GM23338 (cell line): ENCODE measurements at regions not wholly inside any gene's neighbourhood (a gene's known extent, or its start where the extent isn't known, plus 50 kb on each side); places are given as distances from the start of the nearest gene placed in this dataset.

ENCODE experiments used
- ATAC-seq: fragments of 200-7000 bp; cut with Tn5 transposase; 3 replicates; pipeline ENCODE4 v1.9.1; 2020
- DNase-seq: peaks from one replicate; pipeline ENCODE4 v3.0.0-alpha.2; 2015; ENCODE audit warnings: low spot score
- H2AFZ ChIP-seq: fragments of 200-600 bp; sonication (generic); 2 replicates; pipeline ENCODE4 v1.8.0; 2016; ENCODE audit warnings: antibody characterized with exemption, mild to moderate bottlenecking, moderate library complexity
- H3F3A ChIP-seq: fragments of 200-600 bp; sonication (generic); replicated peaks from 2 replicates; pipeline ENCODE4 v1.8.0; 2017; ENCODE audit warnings: antibody characterized with exemption, mixed run types, low read depth
- H3K27ac ChIP-seq: fragments of 200-600 bp; sonication (generic); 2 replicates; pipeline ENCODE4 v1.6.1; 2016; ENCODE audit warnings: low read depth
- H3K27me3 ChIP-seq: fragments of 200-600 bp; sonication (generic); 2 replicates; pipeline ENCODE4 v1.8.0; 2016; ENCODE audit warnings: mild to moderate bottlenecking, mixed run types, moderate library complexity; ENCODE audit not compliant: insufficient read depth
- H3K36me3 ChIP-seq: fragments of 200-600 bp; sonication (generic); 2 replicates; pipeline ENCODE4 v1.8.0; 2016; ENCODE audit warnings: mild to moderate bottlenecking; ENCODE audit not compliant: insufficient read depth
- H3K4me1 ChIP-seq: fragments of 200-600 bp; sonication (generic); 2 replicates; pipeline ENCODE4 v1.8.0; 2016; ENCODE audit warnings: mild to moderate bottlenecking, moderate library complexity; ENCODE audit not compliant: insufficient read depth
- H3K4me2 ChIP-seq: fragments of 200-600 bp; sonication (generic); 2 replicates; pipeline ENCODE4 v1.7.1; 2017; ENCODE audit warnings: mixed run types
- H3K4me3 ChIP-seq: fragments of 200-600 bp; sonication (generic); 2 replicates; pipeline ENCODE4 v1.6.1; 2016; ENCODE audit warnings: mixed run types
- H3K79me2 ChIP-seq: fragments of 200-600 bp; sonication (generic); replicated peaks from 2 replicates; pipeline ENCODE4 v1.8.0; 2017; ENCODE audit warnings: mild to moderate bottlenecking; ENCODE audit not compliant: insufficient read depth
- H3K9me2 ChIP-seq: fragments of 200-600 bp; sonication (generic); 2 replicates; pipeline ENCODE4 v1.8.0; 2017; ENCODE audit not compliant: insufficient read depth
- H4K20me1 ChIP-seq: fragments of 200-600 bp; sonication (generic); replicated peaks from 2 replicates; pipeline ENCODE4 v1.8.0; 2017; ENCODE audit warnings: mild to moderate bottlenecking; ENCODE audit not compliant: insufficient read depth
- H3K27ac Mint-ChIP-seq: 2 replicates; pipeline ENCODE4 v1.8.0; 2020; ENCODE audit warnings: inconsistent platforms, mild to moderate bottlenecking, moderate library complexity, mixed read lengths
- H3K27me3 Mint-ChIP-seq: 3 replicates; pipeline ENCODE4 v1.8.0; 2022; ENCODE audit warnings: low read depth, mild to moderate bottlenecking, moderate library complexity, mixed read lengths, inconsistent platforms; ENCODE audit not compliant: insufficient read depth, poor library complexity
- H3K36me3 Mint-ChIP-seq: 3 replicates; pipeline ENCODE4 v1.8.0; 2021; ENCODE audit warnings: low read depth, mild to moderate bottlenecking, inconsistent platforms, moderate library complexity, mixed read lengths
- H3K4me1 Mint-ChIP-seq: 3 replicates; pipeline ENCODE4 v1.8.0; 2020; ENCODE audit warnings: mild to moderate bottlenecking, inconsistent platforms, mixed read lengths
- H3K4me3 Mint-ChIP-seq: 3 replicates; pipeline ENCODE4 v1.8.0; 2021; ENCODE audit warnings: moderate library complexity, mild to moderate bottlenecking, inconsistent platforms, mixed read lengths
- H3K9me3 Mint-ChIP-seq: 3 replicates; pipeline ENCODE4 v1.8.0; 2020; ENCODE audit warnings: moderate library complexity, mild to moderate bottlenecking, inconsistent platforms, mixed read lengths
- CREB1 ChIP-seq: fragments of 250-450 bp; sonication (Bioruptor Pico); IDR thresholded peaks from 2 replicates; pipeline ENCODE4 v1.5.0; 2020; ENCODE audit warnings: low read depth, mild to moderate bottlenecking, moderate library complexity
- EZH2 ChIP-seq: fragments of 200-600 bp; sonication (generic); IDR thresholded peaks from one replicate; pipeline ENCODE4 v1.8.0; 2017; ENCODE audit warnings: antibody characterized with exemption, mild to moderate bottlenecking, low read depth; ENCODE audit not compliant: unreplicated experiment
- POLR2AphosphoS5 ChIP-seq: IDR thresholded peaks from 2 replicates; pipeline ENCODE4 v1.6.1; 2016; ENCODE audit warnings: antibody characterized with exemption, low read depth
- STAT1 ChIP-seq: IDR thresholded peaks from one replicate; pipeline ENCODE4 v1.6.1; 2016; ENCODE audit warnings: antibody characterized with exemption; ENCODE audit not compliant: unreplicated experiment
- ZNF331 ChIP-seq: fragments of 250-450 bp; sonication (Bioruptor Pico); IDR thresholded peaks from 2 replicates; pipeline ENCODE4 v1.5.0; 2020; ENCODE audit warnings: low read depth, mild to moderate bottlenecking, moderate library complexity
- TF ChIP-seq, protein P1 (sequence below): fragments of 250-450 bp; sonication (Bioruptor Pico); IDR thresholded peaks from 2 replicates; pipeline ENCODE4 v1.5.0; 2020; ENCODE audit warnings: mild to moderate bottlenecking, moderate library complexity
- TF ChIP-seq, protein P2 (sequence below), 2 experiments: fragments of 200-600 bp in 1 of 2; sonication (generic) in 1 of 2; conservative IDR thresholded peaks; 2 replicates each; pipeline versions ENCODE4 v1.5.1 to v1.6.1; 2016 to 2017; ENCODE audit warnings: antibody characterized with exemption in 2 of 2, low read depth in 2 of 2, mild to moderate bottlenecking in 2 of 2, moderate library complexity in 1 of 2

DNA sequence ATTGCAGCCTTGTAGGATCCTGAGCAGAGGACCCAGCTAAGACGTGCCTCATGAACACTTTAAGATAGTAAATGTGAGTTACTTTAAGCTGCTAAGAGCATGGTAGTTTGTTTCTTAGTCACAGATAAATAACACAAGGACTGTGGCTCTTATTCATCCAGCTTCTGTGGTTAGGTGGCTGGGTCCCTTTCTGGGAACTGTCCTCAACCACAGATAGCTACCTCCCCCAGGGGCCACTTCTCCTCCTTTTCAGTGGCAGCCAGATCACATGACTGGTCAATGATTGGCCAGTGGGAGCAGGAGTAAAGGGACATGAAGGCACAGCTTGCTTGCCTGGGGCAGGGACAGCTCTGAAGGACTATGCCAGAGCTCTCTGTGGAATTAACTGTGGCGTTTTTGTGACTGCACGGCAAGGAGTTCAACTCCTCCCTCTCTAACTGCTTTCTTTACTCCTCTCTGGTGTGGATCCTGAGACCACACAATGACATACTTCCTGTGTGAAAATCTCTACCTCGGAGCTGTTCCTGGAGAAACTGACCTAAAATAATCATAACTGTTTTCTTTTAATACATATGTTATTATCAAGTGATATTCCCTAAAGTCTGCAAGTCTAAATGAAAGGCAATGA is 76.5 kb downstream of the NRN1 start (continued):
- TF ChIP-seq, protein P1, sequence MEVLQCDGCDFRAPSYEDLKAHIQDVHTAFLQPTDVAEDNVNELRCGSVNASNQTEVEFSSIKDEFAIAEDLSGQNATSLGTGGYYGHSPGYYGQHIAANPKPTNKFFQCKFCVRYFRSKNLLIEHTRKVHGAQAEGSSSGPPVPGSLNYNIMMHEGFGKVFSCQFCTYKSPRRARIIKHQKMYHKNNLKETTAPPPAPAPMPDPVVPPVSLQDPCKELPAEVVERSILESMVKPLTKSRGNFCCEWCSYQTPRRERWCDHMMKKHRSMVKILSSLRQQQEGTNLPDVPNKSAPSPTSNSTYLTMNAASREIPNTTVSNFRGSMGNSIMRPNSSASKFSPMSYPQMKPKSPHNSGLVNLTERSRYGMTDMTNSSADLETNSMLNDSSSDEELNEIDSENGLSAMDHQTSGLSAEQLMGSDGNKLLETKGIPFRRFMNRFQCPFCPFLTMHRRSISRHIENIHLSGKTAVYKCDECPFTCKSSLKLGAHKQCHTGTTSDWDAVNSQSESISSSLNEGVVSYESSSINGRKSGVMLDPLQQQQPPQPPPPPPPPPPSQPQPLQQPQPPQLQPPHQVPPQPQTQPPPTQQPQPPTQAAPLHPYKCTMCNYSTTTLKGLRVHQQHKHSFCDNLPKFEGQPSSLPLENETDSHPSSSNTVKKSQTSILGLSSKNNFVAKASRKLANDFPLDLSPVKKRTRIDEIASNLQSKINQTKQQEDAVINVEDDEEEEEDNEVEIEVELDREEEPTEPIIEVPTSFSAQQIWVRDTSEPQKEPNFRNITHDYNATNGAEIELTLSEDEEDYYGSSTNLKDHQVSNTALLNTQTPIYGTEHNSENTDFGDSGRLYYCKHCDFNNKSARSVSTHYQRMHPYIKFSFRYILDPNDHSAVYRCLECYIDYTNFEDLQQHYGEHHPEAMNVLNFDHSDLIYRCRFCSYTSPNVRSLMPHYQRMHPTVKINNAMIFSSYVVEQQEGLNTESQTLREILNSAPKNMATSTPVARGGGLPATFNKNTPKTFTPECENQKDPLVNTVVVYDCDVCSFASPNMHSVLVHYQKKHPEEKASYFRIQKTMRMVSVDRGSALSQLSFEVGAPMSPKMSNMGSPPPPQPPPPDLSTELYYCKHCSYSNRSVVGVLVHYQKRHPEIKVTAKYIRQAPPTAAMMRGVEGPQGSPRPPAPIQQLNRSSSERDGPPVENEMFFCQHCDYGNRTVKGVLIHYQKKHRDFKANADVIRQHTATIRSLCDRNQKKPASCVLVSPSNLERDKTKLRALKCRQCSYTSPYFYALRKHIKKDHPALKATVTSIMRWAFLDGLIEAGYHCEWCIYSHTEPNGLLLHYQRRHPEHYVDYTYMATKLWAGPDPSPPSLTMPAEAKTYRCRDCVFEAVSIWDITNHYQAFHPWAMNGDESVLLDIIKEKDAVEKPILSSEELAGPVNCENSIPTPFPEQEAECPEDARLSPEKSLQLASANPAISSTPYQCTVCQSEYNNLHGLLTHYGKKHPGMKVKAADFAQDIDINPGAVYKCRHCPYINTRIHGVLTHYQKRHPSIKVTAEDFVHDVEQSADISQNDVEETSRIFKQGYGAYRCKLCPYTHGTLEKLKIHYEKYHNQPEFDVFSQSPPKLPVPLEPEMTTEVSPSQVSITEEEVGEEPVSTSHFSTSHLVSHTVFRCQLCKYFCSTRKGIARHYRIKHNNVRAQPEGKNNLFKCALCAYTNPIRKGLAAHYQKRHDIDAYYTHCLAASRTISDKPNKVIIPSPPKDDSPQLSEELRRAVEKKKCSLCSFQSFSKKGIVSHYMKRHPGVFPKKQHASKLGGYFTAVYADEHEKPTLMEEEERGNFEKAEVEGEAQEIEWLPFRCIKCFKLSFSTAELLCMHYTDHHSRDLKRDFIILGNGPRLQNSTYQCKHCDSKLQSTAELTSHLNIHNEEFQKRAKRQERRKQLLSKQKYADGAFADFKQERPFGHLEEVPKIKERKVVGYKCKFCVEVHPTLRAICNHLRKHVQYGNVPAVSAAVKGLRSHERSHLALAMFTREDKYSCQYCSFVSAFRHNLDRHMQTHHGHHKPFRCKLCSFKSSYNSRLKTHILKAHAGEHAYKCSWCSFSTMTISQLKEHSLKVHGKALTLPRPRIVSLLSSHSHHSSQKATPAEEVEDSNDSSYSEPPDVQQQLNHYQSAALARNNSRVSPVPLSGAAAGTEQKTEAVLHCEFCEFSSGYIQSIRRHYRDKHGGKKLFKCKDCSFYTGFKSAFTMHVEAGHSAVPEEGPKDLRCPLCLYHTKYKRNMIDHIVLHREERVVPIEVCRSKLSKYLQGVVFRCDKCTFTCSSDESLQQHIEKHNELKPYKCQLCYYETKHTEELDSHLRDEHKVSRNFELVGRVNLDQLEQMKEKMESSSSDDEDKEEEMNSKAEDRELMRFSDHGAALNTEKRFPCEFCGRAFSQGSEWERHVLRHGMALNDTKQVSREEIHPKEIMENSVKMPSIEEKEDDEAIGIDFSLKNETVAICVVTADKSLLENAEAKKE: no peak
- TF ChIP-seq CREB1: no peak
- TF ChIP-seq ZNF331: no peak

DNA sequence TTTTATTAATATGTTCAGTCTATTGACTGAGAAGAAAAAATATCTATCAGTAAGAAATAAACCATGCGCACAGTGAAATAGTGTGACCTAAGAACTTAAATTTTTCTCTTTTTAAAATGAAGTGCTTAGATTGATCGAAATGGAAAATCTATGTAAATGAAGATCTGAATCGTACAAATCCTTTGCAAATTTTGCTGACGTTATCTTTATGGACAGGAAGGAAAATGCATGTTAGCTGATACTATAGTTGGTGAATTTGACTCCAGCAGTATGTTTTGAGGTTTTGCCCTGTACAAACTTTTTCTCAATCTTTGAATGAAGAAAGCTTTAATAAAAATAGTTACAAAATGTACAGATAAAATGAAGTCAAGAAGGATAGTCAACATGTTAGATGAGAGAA is 82.9 kb downstream of the NRN1 start:
- ATAC-seq (no peak), DNase-seq (no peak)
- H3K27ac ChIP-seq: no peak overlapping the region
- H3K4me3 Mint-ChIP-seq: no peak overlapping the region
- peaks cover 4% of the 10 kb centered on the region; the same call in 1 of the 2 replicates for H3K4me1 ChIP-seq
- H3K9me2 ChIP-seq: 0 out of 2 replicates have a peak, but pooled peaks cover 2% of the 10 kb centered on the region
- H3K27ac Mint-ChIP-seq: no peak overlapping the region
- H4K20me1 ChIP-seq: no peaks in the 10 kb centered on the region
- H3K27me3 Mint-ChIP-seq: peaks cover 2% of the 10 kb centered on the region
- H3K4me2 ChIP-seq: no peak overlapping the region
- no peaks in the 10 kb centered on the region for H3K27me3 ChIP-seq
- no peak overlapping the region for H3K4me3 ChIP-seq
- no peaks in the 10 kb centered on the region for H3K36me3 Mint-ChIP-seq
- no peaks in the 10 kb centered on the region for H3F3A ChIP-seq
- H3K36me3 ChIP-seq: no peaks in the 10 kb centered on the region
- H3K4me1 Mint-ChIP-seq: no peaks in the 10 kb centered on the region; the same call in 2 of the 3 replicates
- H3K79me2 ChIP-seq: no peaks in the 10 kb centered on the region
- peaks cover 7% of the 10 kb centered on the region; the same call in 2 of the 3 replicates for H3K9me3 Mint-ChIP-seq
- no peak overlapping the region for H2AFZ ChIP-seq
- no peak for TF ChIP-seq EZH2
- TF ChIP-seq, protein P1: no peak
- TF ChIP-seq CREB1: no peak
- TF ChIP-seq POLR2AphosphoS5: no peak
- TF ChIP-seq, protein P2, sequence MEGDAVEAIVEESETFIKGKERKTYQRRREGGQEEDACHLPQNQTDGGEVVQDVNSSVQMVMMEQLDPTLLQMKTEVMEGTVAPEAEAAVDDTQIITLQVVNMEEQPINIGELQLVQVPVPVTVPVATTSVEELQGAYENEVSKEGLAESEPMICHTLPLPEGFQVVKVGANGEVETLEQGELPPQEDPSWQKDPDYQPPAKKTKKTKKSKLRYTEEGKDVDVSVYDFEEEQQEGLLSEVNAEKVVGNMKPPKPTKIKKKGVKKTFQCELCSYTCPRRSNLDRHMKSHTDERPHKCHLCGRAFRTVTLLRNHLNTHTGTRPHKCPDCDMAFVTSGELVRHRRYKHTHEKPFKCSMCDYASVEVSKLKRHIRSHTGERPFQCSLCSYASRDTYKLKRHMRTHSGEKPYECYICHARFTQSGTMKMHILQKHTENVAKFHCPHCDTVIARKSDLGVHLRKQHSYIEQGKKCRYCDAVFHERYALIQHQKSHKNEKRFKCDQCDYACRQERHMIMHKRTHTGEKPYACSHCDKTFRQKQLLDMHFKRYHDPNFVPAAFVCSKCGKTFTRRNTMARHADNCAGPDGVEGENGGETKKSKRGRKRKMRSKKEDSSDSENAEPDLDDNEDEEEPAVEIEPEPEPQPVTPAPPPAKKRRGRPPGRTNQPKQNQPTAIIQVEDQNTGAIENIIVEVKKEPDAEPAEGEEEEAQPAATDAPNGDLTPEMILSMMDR (conservative IDR thresholded peaks at IDR 0.05; ENCODE audit: low read depth in 2 of 2): no peak
- TF ChIP-seq STAT1: no peak
